ENCODE measurements at regions not wholly inside any gene's neighbourhood (a gene's known extent, or its start where the extent isn't known, plus 50 kb on each side); places are given as distances from the start of the nearest gene placed in this dataset.

GRCh38 chr9:79924836-79925235, 353.1 kb downstream of the TLE4 start:
- no peak for DNase-seq (ENCODE audit: low spot score)
- FAIRE-seq = no peak

- no peak for DNase-seq (ENCODE audit: low spot score)
- no peak for FAIRE-seq
These were observed 345.7 kb downstream of the TLE4 start for GRCh38 chr9:79917421-79917820.

GRCh38 chr9:79913867-79914266, 342.1 kb downstream of the TLE4 start:
- DNase-seq (ENCODE audit: low spot score) = no peak
- FAIRE-seq = no peak

- no peak for FAIRE-seq
- DNase-seq (ENCODE audit: low spot score) = no peak
These were observed 340.7 kb downstream of the TLE4 start for GRCh38 chr9:79912318-79913070.

- no peak for DNase-seq (ENCODE audit: low spot score)
- FAIRE-seq = no peak
These were observed 340.0 kb downstream of the TLE4 start for GRCh38 chr9:79911724-79912123.

GRCh38 chr9:79902825-79903600, 331.2 kb downstream of the TLE4 start:
- DNase-seq (ENCODE audit: low spot score) = no peak
- no peak for FAIRE-seq

GRCh38 chr9:79900754-79901153, 329.0 kb downstream of the TLE4 start:
- DNase-seq (ENCODE audit: low spot score) = no peak
- FAIRE-seq = no peak

GRCh38 chr9:79896390-79896980, 324.7 kb downstream of the TLE4 start:
- DNase-seq (ENCODE audit: low spot score) = no peak
- FAIRE-seq = no peak

- FAIRE-seq = no peak
- DNase-seq (ENCODE audit: low spot score) = no peak
These were observed 323.5 kb downstream of the TLE4 start for GRCh38 chr9:79895232-79895631.

- DNase-seq (ENCODE audit: low spot score) (no peak), FAIRE-seq (no peak)
These were observed 317.6 kb downstream of the TLE4 start for GRCh38 chr9:79889369-79889768.

GRCh38 chr9:79885093-79885857, 313.5 kb downstream of the TLE4 start:
- FAIRE-seq (no peak), DNase-seq (ENCODE audit: low spot score) (no peak)

- FAIRE-seq = no peak
- DNase-seq (ENCODE audit: low spot score) = no peak
These were observed 312.8 kb downstream of the TLE4 start for GRCh38 chr9:79884546-79884945.

GRCh38 chr9:79883073-79883645, 311.4 kb downstream of the TLE4 start:
- DNase-seq (ENCODE audit: low spot score) (no peak), FAIRE-seq (no peak)

- DNase-seq (ENCODE audit: low spot score) = no peak
- no peak for FAIRE-seq
These were observed 308.9 kb downstream of the TLE4 start for GRCh38 chr9:79880626-79881025.

- no peak for DNase-seq (ENCODE audit: low spot score)
- no peak for FAIRE-seq
These were observed 306.3 kb downstream of the TLE4 start for GRCh38 chr9:79877943-79878602.

- no peak for FAIRE-seq
- DNase-seq (ENCODE audit: low spot score) = no peak
These were observed 296.9 kb downstream of the TLE4 start for GRCh38 chr9:79868567-79869189.

GRCh38 chr9:79862921-79863890, 291.4 kb downstream of the TLE4 start:
- DNase-seq (ENCODE audit: low spot score) (no peak), FAIRE-seq (no peak)

GRCh38 chr9:79858508-79858907, 286.7 kb downstream of the TLE4 start:
- FAIRE-seq (no peak), DNase-seq (ENCODE audit: low spot score) (peak; percentile 21)

- DNase-seq (ENCODE audit: low spot score) = no peak
- no peak for FAIRE-seq
These were observed 285.4 kb downstream of the TLE4 start for GRCh38 chr9:79857188-79857587.

Measured in RCC 7860 (cell line).